Heart left ventricle (tissue), 16 donors: ENCODE measurements at regions not wholly inside any gene's neighbourhood (a gene's known extent, or its start where the extent isn't known, plus 50 kb on each side); places are given as distances from the start of the nearest gene placed in this dataset.

Source experiments
- ATAC-seq, 4 donors: fragments of 200-7000 bp; cut with Tn5 transposase; one replicate each; pipeline ENCODE4 v1.9.1; 2020 to 2022; ENCODE audit warnings: moderate library complexity in 4 of 4, mild to moderate bottlenecking in 3 of 4, moderate number of reproducible peaks in 1 of 4
- DNase-seq, 5 donors: peaks; one replicate each; pipeline ENCODE4 v3.0.0-alpha.2; 2020
- H3K27ac ChIP-seq, 12 donors: fragments of 200-600 bp; sonication (generic) in 4 of 12; one replicate each; pipeline versions ENCODE4 v1.5.0 to v1.8.0; 2016 to 2022; ENCODE audit warnings: mild to moderate bottlenecking in 2 of 12
- H3K27me3 ChIP-seq, 9 donors: fragments of 200-600 bp; sonication (generic) in 2 of 9; one replicate each; pipeline versions ENCODE4 v1.5.1 to v1.8.0; 2016 to 2022; ENCODE audit warnings: mild to moderate bottlenecking in 3 of 9
- H3K36me3 ChIP-seq, 9 donors: fragments of 200-600 bp; sonication (generic) in 2 of 9; one replicate each; pipeline versions ENCODE4 v1.5.0 to v1.8.0; 2018 to 2022; ENCODE audit warnings: mild to moderate bottlenecking in 2 of 9
- H3K4me1 ChIP-seq, 12 donors: fragments of 200-600 bp; sonication (generic) in 4 of 12; one replicate each; pipeline versions ENCODE4 v1.5.0 to v1.8.0; 2016 to 2022; ENCODE audit warnings: mild to moderate bottlenecking in 3 of 12
- H3K4me3 ChIP-seq, 12 donors: fragments of 200-600 bp; sonication (generic) in 4 of 12; one replicate each; pipeline versions ENCODE4 v1.5.0 to v1.8.0; 2017 to 2022; ENCODE audit warnings: mild to moderate bottlenecking in 9 of 12, moderate library complexity in 4 of 12
- H3K9me3 ChIP-seq, 12 donors: fragments of 200-600 bp; sonication (generic) in 4 of 12; one replicate each; pipeline versions ENCODE4 v1.5.0 to v1.8.0; 2016 to 2022; ENCODE audit warnings: mild to moderate bottlenecking in 1 of 12
- POLR2A ChIP-seq, 2 donors: fragments of 450-650 bp; IDR thresholded peaks; one replicate each; pipeline ENCODE4 v1.6.1; 2017; ENCODE audit warnings: antibody characterized with exemption in 2 of 2, mild to moderate bottlenecking in 2 of 2, moderate library complexity in 2 of 2
- WGBS, 4 donors: extraction: QIAGEN DNeasy Blood & Tissue Kit in 2 of 4; methylation state at CpG; one replicate each; pipeline versions ENCODE4 v1.1.5 to v1.1.7; 2013 to 2018; 5-methylcytosine and 5-hydroxymethylcytosine counted together
- intact Hi-C, 10 donors: fragments of 100-400 bp; cut with DNase I; formaldehyde crosslinking; loops; one replicate each; pipeline versions ENCODE4 v1.11.1 to v1.14.2; 2022
- TF ChIP-seq, protein P1 (sequence below), 12 donors: fragments of 200-600 bp; sonication (generic) in 4 of 12; IDR thresholded peaks; one replicate each; pipeline versions ENCODE4 v1.5.0 to v1.8.0; 2018 to 2022; ENCODE audit warnings: antibody characterized with exemption in 12 of 12, mild to moderate bottlenecking in 5 of 12
- donor health status: ischemic (EF 13 %, LVEDD 7.1; RV severe dilation, severe dysfunction).
- donor health status: healthy with polysubstance abuse.
- donor health status: DM: no; HTN: yes; CAD: no.
- donor health status: DM: no; HTN: no; CAD: no.
- donor health status: ischemic (EF 25% LVEDD 6.9; RV normal size, moderate dysfunction).
- donor health status: ischemic (EF 25% LVEDD 5.7; RV mildly dilated, moderate dysfunction).
- donor health status: healthy.
- donor health status: DM: yes; HTN: yes; CAD: no.
- donor health status: ischemic (EF 35%, LVEDD 5.7; RV mildly dilated, moderate dysfunction).
- donor health status: nonischemic (EF 11% LVEDD 7.7; RV severe dilation, severe dysfunction).
- donor health status: DM: yes; HTN: yes; CAD: no.
- donor health status: PGD.
- donor health status: ischemic (EF 29% LVEDD 5.4; RV normal size, mild dysfunction).
- donor health status: nonischemic (EF 23%, LVEDD 6.1; RV moderate dilation, normal function).

- ATAC-seq (no peak), DNase-seq (no peak)
- Histone ChIP-seq H3K4me3 (no peak overlapping the region), H3K27ac (no peak overlapping the region), H3K27me3 (no peaks in the 10 kb centered on the region), H3K4me1 (no peaks in the 10 kb centered on the region), H3K36me3 (no peaks in the 10 kb centered on the region), H3K9me3 (no peaks in the 10 kb centered on the region)
- intact Hi-C loops, result no loop called here
- no peak for TF ChIP-seq POLR2A (IDR thresholded peaks at IDR 0.05)
- TF ChIP-seq, protein P1, sequence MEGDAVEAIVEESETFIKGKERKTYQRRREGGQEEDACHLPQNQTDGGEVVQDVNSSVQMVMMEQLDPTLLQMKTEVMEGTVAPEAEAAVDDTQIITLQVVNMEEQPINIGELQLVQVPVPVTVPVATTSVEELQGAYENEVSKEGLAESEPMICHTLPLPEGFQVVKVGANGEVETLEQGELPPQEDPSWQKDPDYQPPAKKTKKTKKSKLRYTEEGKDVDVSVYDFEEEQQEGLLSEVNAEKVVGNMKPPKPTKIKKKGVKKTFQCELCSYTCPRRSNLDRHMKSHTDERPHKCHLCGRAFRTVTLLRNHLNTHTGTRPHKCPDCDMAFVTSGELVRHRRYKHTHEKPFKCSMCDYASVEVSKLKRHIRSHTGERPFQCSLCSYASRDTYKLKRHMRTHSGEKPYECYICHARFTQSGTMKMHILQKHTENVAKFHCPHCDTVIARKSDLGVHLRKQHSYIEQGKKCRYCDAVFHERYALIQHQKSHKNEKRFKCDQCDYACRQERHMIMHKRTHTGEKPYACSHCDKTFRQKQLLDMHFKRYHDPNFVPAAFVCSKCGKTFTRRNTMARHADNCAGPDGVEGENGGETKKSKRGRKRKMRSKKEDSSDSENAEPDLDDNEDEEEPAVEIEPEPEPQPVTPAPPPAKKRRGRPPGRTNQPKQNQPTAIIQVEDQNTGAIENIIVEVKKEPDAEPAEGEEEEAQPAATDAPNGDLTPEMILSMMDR (IDR thresholded peaks at IDR 0.05), result no peak
- WGBS, 4 donors, result 70 to 81% (median 75%) methylated on average over 2 of the region's 2 CpGs
Measured at GRCh38 chr9:78970375-78970774, 601.4 kb upstream of the TLE4 start.

DNA sequence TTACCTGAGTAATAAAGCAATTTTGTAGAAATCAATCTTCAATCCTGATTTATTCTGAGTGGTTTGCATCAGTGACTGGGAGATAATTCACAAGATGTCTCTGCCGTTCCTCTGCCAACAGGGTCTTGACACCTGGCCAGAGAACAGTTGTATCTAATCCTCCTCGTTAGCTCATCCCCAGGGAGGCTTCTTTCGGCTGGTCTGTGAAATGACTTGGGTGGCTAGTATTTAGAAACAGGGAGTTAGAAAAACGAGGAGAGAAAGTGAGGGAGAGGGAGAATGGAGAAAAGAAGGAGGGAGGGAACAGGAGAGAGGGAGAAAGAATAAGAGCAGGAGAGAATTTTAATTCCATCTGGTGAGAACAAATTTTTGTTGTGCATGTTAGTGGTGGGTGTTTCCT, 600.2 kb upstream of the TLE4 start:
- TF ChIP-seq, protein P1 (IDR thresholded peaks at IDR 0.05), result no peak
- no peak for TF ChIP-seq POLR2A (IDR thresholded peaks at IDR 0.05)
- Histone ChIP-seq H3K4me3 (no peak overlapping the region), H3K36me3 (no peaks in the 10 kb centered on the region), H3K9me3 (no peaks in the 10 kb centered on the region), H3K27ac (no peak overlapping the region), H3K4me1 (no peaks in the 10 kb centered on the region), H3K27me3 (no peaks in the 10 kb centered on the region)
- ATAC-seq (no peak), DNase-seq (no peak)
- WGBS, 4 donors, result 8 to 15% (median 11%) methylated on average over 4 of the region's 4 CpGs
- intact Hi-C loops, result no loop called here

DNA sequence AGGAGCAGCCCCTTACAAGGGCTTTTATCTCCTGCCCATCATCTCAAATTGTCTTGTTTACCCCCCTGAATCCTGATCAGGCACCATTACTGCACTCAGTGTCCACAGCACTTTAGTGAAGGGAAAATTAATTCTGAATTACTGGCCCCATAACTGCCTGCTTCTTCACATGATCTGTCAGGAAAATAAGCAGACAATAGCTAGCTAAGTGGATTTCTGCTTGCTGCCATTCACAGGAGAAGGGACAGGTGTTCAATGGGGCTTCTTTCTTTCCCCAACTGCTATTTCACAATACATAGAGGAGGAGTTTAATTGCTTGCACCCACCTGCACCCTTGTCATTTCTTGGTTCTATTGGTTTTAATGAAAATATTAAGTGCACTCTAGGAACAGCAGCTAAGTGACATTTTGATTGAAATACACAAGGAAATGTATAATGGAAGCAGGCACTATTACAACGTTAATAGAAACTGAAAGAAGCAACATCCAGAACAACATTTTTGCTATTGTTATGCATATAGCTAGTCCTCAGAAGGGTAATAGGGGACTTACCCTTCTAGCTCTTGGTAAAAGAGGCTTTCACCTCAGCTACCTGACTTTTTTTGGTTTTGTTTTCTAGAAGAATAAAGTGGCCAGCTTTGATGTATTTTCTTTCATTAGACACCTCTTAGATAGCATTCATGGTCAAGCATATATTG, 599.3 kb upstream of the TLE4 start:
- Histone ChIP-seq H3K4me3 (no peak overlapping the region), H3K27me3 (no peaks in the 10 kb centered on the region), H3K4me1 (no peaks in the 10 kb centered on the region), H3K9me3 (no peaks in the 10 kb centered on the region), H3K27ac (no peak overlapping the region), H3K36me3 (no peaks in the 10 kb centered on the region)
- no peak for TF ChIP-seq POLR2A (IDR thresholded peaks at IDR 0.05)
- TF ChIP-seq, protein P1 (IDR thresholded peaks at IDR 0.05), result no peak
- WGBS, 4 donors, result 4 to 25% (median 16%) methylated on average over 1 of the region's 1 CpG
- intact Hi-C loops, result no loop called here
- no peak for ATAC-seq
- no peak for DNase-seq

GRCh38 chr9:78973907-78974306, 597.9 kb upstream of the TLE4 start:
- H3K9me3 ChIP-seq, result no peaks in the 10 kb centered on the region
- intact Hi-C loops, result no loop called here
- H3K27me3 ChIP-seq, result no peaks in the 10 kb centered on the region
- no peak overlapping the region for H3K27ac ChIP-seq
- no peak for DNase-seq
- H3K36me3 ChIP-seq, result no peaks in the 10 kb centered on the region
- H3K4me1 ChIP-seq, result no peaks in the 10 kb centered on the region
- ATAC-seq, result no peak
- TF ChIP-seq POLR2A (IDR thresholded peaks at IDR 0.05), result no peak
- TF ChIP-seq, protein P1 (IDR thresholded peaks at IDR 0.05), result no peak
- no peak overlapping the region for H3K4me3 ChIP-seq
